ENCODE measurements at regions not wholly inside any gene's neighbourhood (a gene's known extent, or its start where the extent isn't known, plus 50 kb on each side); places are given as distances from the start of the nearest gene placed in this dataset.

DNA sequence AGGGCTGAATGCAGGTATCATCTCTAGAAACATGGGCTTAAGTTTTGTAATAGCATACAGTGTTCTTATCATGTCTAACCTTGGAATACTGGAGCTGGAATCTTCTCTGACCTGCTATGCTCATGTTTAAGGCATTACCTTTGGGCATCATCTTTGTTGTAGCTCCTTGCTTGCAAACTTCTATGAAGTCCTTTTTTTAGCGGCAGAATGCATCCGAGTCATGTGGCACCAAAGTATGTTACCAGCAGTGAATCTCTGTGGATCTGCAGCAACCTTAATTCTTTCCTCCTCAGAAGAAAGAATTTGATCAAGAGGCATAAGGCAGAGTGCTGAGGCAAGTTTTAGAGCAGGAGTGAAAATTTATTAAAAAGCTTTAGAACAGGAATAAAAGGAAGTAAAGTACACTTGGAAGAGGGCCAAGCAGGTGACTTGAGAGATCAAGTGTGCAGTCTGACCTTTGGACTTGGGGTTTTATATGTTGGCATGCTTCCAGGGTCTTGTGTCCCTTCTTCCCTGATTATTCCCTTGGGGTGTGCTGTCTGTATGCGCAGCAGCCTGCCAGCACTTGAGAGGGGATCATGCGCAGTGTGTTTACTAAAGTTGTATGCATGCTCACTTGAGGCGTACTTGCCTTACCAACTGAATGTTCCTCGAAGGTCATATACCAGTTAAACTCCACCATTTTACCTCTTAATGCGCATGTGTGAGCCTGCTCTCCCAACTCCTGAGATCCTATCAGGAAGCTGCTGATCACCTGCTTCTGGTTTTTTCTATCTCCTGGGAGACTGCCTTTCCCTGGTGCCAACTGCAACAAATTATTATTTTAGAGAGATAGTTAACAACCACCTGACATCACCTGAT is 115.5 kb downstream of the LACC1 start:
- DNase-seq (ENCODE audit: low read depth) = no peak
- TF ChIP-seq, protein P1, sequence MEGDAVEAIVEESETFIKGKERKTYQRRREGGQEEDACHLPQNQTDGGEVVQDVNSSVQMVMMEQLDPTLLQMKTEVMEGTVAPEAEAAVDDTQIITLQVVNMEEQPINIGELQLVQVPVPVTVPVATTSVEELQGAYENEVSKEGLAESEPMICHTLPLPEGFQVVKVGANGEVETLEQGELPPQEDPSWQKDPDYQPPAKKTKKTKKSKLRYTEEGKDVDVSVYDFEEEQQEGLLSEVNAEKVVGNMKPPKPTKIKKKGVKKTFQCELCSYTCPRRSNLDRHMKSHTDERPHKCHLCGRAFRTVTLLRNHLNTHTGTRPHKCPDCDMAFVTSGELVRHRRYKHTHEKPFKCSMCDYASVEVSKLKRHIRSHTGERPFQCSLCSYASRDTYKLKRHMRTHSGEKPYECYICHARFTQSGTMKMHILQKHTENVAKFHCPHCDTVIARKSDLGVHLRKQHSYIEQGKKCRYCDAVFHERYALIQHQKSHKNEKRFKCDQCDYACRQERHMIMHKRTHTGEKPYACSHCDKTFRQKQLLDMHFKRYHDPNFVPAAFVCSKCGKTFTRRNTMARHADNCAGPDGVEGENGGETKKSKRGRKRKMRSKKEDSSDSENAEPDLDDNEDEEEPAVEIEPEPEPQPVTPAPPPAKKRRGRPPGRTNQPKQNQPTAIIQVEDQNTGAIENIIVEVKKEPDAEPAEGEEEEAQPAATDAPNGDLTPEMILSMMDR (IDR thresholded peaks at IDR 0.05; ENCODE audit: insufficient read depth, low read depth, low read length, missing control alignments) = no peak

DNA sequence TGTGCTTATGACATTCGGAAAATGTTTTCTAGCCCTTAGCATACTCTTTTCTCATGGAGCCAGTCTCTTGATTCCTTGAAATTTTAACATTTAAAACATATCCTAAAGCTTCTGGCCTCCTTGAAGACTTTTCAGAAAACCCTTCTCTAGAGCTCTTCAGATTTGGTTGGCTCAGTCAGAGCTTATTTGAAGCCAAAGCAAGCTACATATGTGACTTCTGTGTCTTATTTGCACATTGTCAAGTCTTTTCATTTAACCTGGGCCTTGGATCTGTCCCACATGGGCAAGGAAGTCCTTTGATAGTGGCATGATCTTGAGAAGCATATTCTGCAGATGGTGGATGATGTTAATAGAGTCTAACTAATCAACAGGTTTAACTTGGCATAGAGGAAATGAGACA is 116.5 kb downstream of the LACC1 start:
- no peak for DNase-seq (ENCODE audit: low read depth)
- TF ChIP-seq, protein P1 (IDR thresholded peaks at IDR 0.05; ENCODE audit: insufficient read depth, low read depth, low read length, missing control alignments) = no peak
- H3K4me3 ChIP-seq (ENCODE audit: low read depth, low read length) = no peak overlapping the region

More for the DNA sequence above, 115.5 kb downstream of the LACC1 start:
- H3K4me3 ChIP-seq (ENCODE audit: low read depth, low read length) = no peak overlapping the region

GRCh38 chr13:44003481-44003880 is 123.8 kb downstream of the LACC1 start:
- H3K4me3 ChIP-seq (ENCODE audit: low read depth, low read length) = no peak overlapping the region
- TF ChIP-seq, protein P1 (IDR thresholded peaks at IDR 0.05; ENCODE audit: insufficient read depth, low read depth, low read length, missing control alignments) = no peak
- no peak for DNase-seq (ENCODE audit: low read depth)

GRCh38 chr13:44004878-44005277 is 125.2 kb downstream of the LACC1 start:
- H3K4me3 ChIP-seq (ENCODE audit: low read depth, low read length) = no peak overlapping the region
- TF ChIP-seq, protein P1 (IDR thresholded peaks at IDR 0.05; ENCODE audit: insufficient read depth, low read depth, low read length, missing control alignments) = no peak
- DNase-seq (ENCODE audit: low read depth) = no peak

- DNase-seq (ENCODE audit: low read depth) = no peak
- H3K4me3 ChIP-seq (ENCODE audit: low read depth, low read length) = no peak overlapping the region
- TF ChIP-seq, protein P1 (IDR thresholded peaks at IDR 0.05; ENCODE audit: insufficient read depth, low read depth, low read length, missing control alignments) = no peak
Measured at GRCh38 chr13:44007451-44007850, 127.7 kb downstream of the LACC1 start.

- DNase-seq (ENCODE audit: low read depth) = no peak
- TF ChIP-seq, protein P1 (IDR thresholded peaks at IDR 0.05; ENCODE audit: insufficient read depth, low read depth, low read length, missing control alignments) = no peak
- H3K4me3 ChIP-seq (ENCODE audit: low read depth, low read length) = no peak overlapping the region
Measured at GRCh38 chr13:44011036-44011435, 131.3 kb downstream of the LACC1 start.

All from GM12865 (cell line).